Endothelial cell of umbilical vein (primary cell): ENCODE measurements at regions not wholly inside any gene's neighbourhood (a gene's known extent, or its start where the extent isn't known, plus 50 kb on each side); places are given as distances from the start of the nearest gene placed in this dataset.

ENCODE experiments used
- BruUV-seq: library from RNA; stranded (reverse); fragments of 400-500 nt; replicated peaks from 2 replicates; lab custom pipeline; 2021; lab: Mats Ljungman, UMichigan
- CTCF ChIA-PET: fragments of 300-600, 350-600 bp; sonication (Branson Sonifier 250); formaldehyde crosslinking; loops from one replicate; lab custom pipeline; 2021; ENCODE audit warnings: antibody characterized with exemption, inconsistent platforms; lab: Charles Lee
- POLR2A ChIA-PET: fragments of 300-600, 350-600 bp; sonication (Branson Sonifier 250); formaldehyde crosslinking; loops from one replicate; lab custom pipeline; 2021; ENCODE audit warnings: antibody characterized with exemption, inconsistent platforms; lab: Charles Lee
- DNase-seq: peaks from one replicate; pipeline ENCODE4 v3.0.0-alpha.2; 2011; ENCODE audit warnings: low read depth, low spot score
- FAIRE-seq: peaks from 2 replicates; lab custom pipeline; 2011; peaks lifted over from hg19 to GRCh38; lab: Jason Lieb, UNC
- H2AFZ ChIP-seq: 2 replicates; pipeline ENCODE4 v1.6.0; 2012; ENCODE audit warnings: low read depth, low read length, control low read depth, inconsistent platforms
- H3K27ac ChIP-seq: 2 replicates; pipeline ENCODE4 v1.5.1; 2011; ENCODE audit warnings: low read depth, mild to moderate bottlenecking, control low read depth, low read length, moderate library complexity; ENCODE audit not compliant: insufficient read depth
- H3K27me3 ChIP-seq, 2 experiments: 2 replicates each; pipeline versions ENCODE4 v1.6.0 to v1.6.1; 2011; ENCODE audit warnings: low read length in 2 of 2, mixed read lengths in 1 of 2; ENCODE audit not compliant: control insufficient read depth in 2 of 2, insufficient read depth in 2 of 2
- H3K36me3 ChIP-seq, 2 experiments: 2 replicates in 1 of 2; 3 replicates in 1 of 2; pipeline ENCODE4 v1.5.1; 2011; ENCODE audit warnings: low read length in 2 of 2, mild to moderate bottlenecking in 1 of 2, moderate library complexity in 1 of 2; ENCODE audit not compliant: control insufficient read depth in 2 of 2, insufficient read depth in 2 of 2; ENCODE audit errors: extremely low read depth in 1 of 2
- H3K4me1 ChIP-seq: 3 replicates; pipeline ENCODE4 v1.5.1; 2011; ENCODE audit warnings: mild to moderate bottlenecking, low read length; ENCODE audit not compliant: control insufficient read depth, insufficient read depth; ENCODE audit errors: extremely low read depth
- H3K4me2 ChIP-seq: 2 replicates; pipeline ENCODE4 v1.6.1; 2011; ENCODE audit warnings: low read length, control low read depth, mixed read lengths; ENCODE audit not compliant: insufficient read depth
- H3K4me3 ChIP-seq, 3 experiments: fragments of 200-600 bp in 1 of 3; sonication (generic), shearing (Covaris generic) in 1 of 3; replicated peaks in 1 of 3; 2 replicates each; pipeline ENCODE4 v1.5.1; 2011 to 2016; ENCODE audit warnings: control low read depth in 3 of 3, low read length in 3 of 3, mild to moderate bottlenecking in 2 of 3, inconsistent platforms in 1 of 3, low read depth in 1 of 3, moderate library complexity in 1 of 3; ENCODE audit not compliant: insufficient read depth in 1 of 3
- H3K79me2 ChIP-seq: 2 replicates; pipeline ENCODE4 v1.6.0; 2012; ENCODE audit warnings: low read length, inconsistent platforms; ENCODE audit not compliant: control insufficient read depth, insufficient read depth
- H3K9ac ChIP-seq: replicated peaks from 2 replicates; pipeline ENCODE3; 2011; ENCODE audit warnings: low read length, control low read depth; ENCODE audit not compliant: insufficient read depth; ENCODE audit errors: extremely low read depth
- H3K9me1 ChIP-seq: replicated peaks from 3 replicates; pipeline ENCODE4 v1.6.0; 2011; ENCODE audit warnings: mild to moderate bottlenecking, low read length; ENCODE audit not compliant: control insufficient read depth, insufficient read depth; ENCODE audit errors: extremely low read depth
- H3K9me3 ChIP-seq: replicated peaks from 2 replicates; pipeline ENCODE4 v1.5.1; 2012; ENCODE audit warnings: low read length, inconsistent platforms; ENCODE audit not compliant: control insufficient read depth, insufficient read depth
- H4K20me1 ChIP-seq: replicated peaks from 2 replicates; pipeline ENCODE3; 2011; ENCODE audit warnings: mild to moderate bottlenecking, low read length; ENCODE audit not compliant: control insufficient read depth, insufficient read depth; ENCODE audit errors: extremely low read depth
- EZH2 ChIP-seq: IDR thresholded peaks from 2 replicates; pipeline ENCODE4 v1.6.1; 2012; ENCODE audit warnings: borderline replicate concordance, low read depth, mild to moderate bottlenecking, moderate library complexity, low read length, inconsistent platforms; ENCODE audit not compliant: severe bottlenecking
- FOS ChIP-seq: IDR thresholded peaks from 2 replicates; pipeline ENCODE4 v1.6.1; 2011; ENCODE audit warnings: mild to moderate bottlenecking, low read length, moderate library complexity, borderline replicate concordance; ENCODE audit not compliant: insufficient read depth
- GATA2 ChIP-seq: IDR thresholded peaks from 2 replicates; pipeline ENCODE4 v1.7.0; 2011; ENCODE audit warnings: low read depth, mild to moderate bottlenecking, moderate library complexity, mixed read lengths, low read length; ENCODE audit not compliant: insufficient read length, insufficient read depth
- JUN ChIP-seq: IDR thresholded peaks from 2 replicates; pipeline ENCODE4 v1.6.1; 2011; ENCODE audit warnings: borderline replicate concordance, low read depth; ENCODE audit not compliant: insufficient read length, insufficient read depth
- MAX ChIP-seq: IDR thresholded peaks from 2 replicates; pipeline ENCODE4 v1.6.1; 2011; ENCODE audit not compliant: insufficient read depth, insufficient read length
- MYC ChIP-seq: IDR thresholded peaks from one replicate; pipeline ENCODE4 v1.6.1; 2011; ENCODE audit warnings: mild to moderate bottlenecking, low read depth, low read length
- POLR2A ChIP-seq: IDR thresholded peaks from 2 replicates; pipeline ENCODE4 v1.6.1; 2012; ENCODE audit warnings: low read depth, mild to moderate bottlenecking, control low read depth, low read length
- POLR2AphosphoS5 ChIP-seq: IDR thresholded peaks from 2 replicates; pipeline ENCODE4 v1.6.1; 2012; ENCODE audit warnings: low read depth, mild to moderate bottlenecking, control low read depth, low read length, moderate library complexity; ENCODE audit not compliant: insufficient read depth
- dilution Hi-C: fragments of 300-500 bp; cut with MboI; formaldehyde crosslinking; loops from one replicate; pipeline ENCODE4 v1.15.0; 2019; ENCODE audit warnings: low sequenced_read_pairs; ENCODE audit not compliant: extremely low pct_ligation_motif_present
- intact Hi-C: fragments of 100-400 bp; cut with micrococcal nuclease; formaldehyde crosslinking; loops from one replicate; pipeline ENCODE4 v1.10.0; 2022
- TF ChIP-seq, protein P1 (sequence below), 2 donors: IDR thresholded peaks; 1 replicate in 1 of 2; 2 replicates in 1 of 2; pipeline ENCODE4 v1.5.1; 2011; ENCODE audit warnings: low read length in 2 of 2, mild to moderate bottlenecking in 2 of 2, moderate library complexity in 2 of 2, control low read depth in 1 of 2, inconsistent platforms in 1 of 2, low read depth in 1 of 2; ENCODE audit not compliant: insufficient read depth in 1 of 2; ENCODE audit errors: extremely low read depth in 1 of 2

DNA sequence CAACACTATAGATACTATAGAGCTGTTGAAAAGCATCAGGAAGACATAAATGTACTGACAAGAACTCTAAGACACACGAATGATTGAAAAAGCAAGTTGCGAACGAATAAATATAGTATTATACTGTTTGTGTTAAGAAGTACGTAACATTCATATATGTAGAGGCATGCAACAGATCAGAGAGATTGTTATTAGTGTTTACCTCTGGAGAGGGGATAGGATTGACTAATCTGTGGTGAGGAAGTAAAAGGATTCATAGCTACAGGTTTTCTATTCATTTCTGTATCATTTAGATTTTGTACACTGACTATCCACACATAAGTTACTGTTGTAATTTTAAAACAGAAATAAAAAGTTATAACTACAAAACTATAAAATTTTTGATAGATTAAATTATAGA lies 147.6 kb upstream of the SV2C start:
- Histone ChIP-seq H3K9me1 (no peaks in the 10 kb centered on the region), H3K9ac (no peak overlapping the region), H3K27me3 (no peaks in the 10 kb centered on the region), H3K27ac (no peak overlapping the region), H3K36me3 (no peaks in the 10 kb centered on the region), H3K79me2 (no peaks in the 10 kb centered on the region), H3K4me1 (no peaks in the 10 kb centered on the region), H3K4me3 (no peak overlapping the region), H3K9me3 (no peaks in the 10 kb centered on the region), H4K20me1 (no peaks in the 10 kb centered on the region), H3K4me2 (no peak overlapping the region), H2AFZ (no peak overlapping the region)
- no peak for FAIRE-seq
- no peak for DNase-seq
- BruUV-seq, result no TSS peak
- TF ChIP-seq JUN (no peak), POLR2AphosphoS5 (no peak), POLR2A (no peak), MYC (no peak), EZH2 (no peak), MAX (no peak), FOS (no peak), GATA2 (no peak)
- TF ChIP-seq, protein P1, sequence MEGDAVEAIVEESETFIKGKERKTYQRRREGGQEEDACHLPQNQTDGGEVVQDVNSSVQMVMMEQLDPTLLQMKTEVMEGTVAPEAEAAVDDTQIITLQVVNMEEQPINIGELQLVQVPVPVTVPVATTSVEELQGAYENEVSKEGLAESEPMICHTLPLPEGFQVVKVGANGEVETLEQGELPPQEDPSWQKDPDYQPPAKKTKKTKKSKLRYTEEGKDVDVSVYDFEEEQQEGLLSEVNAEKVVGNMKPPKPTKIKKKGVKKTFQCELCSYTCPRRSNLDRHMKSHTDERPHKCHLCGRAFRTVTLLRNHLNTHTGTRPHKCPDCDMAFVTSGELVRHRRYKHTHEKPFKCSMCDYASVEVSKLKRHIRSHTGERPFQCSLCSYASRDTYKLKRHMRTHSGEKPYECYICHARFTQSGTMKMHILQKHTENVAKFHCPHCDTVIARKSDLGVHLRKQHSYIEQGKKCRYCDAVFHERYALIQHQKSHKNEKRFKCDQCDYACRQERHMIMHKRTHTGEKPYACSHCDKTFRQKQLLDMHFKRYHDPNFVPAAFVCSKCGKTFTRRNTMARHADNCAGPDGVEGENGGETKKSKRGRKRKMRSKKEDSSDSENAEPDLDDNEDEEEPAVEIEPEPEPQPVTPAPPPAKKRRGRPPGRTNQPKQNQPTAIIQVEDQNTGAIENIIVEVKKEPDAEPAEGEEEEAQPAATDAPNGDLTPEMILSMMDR (IDR thresholded peaks at IDR 0.05; ENCODE audit: extremely low read depth in 1 of 2, insufficient read depth in 1 of 2, low read depth in 1 of 2, low read length in 2 of 2), result no peak
- intact Hi-C loops (no loop called here), dilution Hi-C loops (no loop called here)
- ChIA-PET POLR2A (no interaction called here), CTCF (no interaction called here)
